ENCODE measurements at regions not wholly inside any gene's neighbourhood (a gene's known extent, or its start where the extent isn't known, plus 50 kb on each side); places are given as distances from the start of the nearest gene placed in this dataset.

DNA sequence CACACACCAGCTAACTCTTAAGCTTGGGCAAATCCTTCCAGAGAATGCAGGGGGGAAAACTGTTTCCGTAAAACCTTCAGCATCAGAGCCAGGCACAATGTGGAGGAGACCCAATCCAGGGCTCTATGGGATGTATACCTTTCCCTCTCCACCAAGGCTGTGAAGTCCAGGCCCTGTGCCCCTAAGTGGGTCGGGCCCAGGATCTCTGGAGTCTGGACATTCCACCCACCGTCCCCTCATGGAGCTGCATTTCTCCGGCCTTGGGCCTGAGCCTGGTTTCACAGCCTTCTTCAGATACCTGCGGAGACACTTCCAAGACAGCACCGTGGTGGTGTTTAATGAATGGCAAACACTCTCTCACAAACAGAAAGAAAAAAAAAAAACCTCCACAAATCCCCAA lies 186.2 kb downstream of the URI1 start:
- ATAC-seq = no peak

DNA sequence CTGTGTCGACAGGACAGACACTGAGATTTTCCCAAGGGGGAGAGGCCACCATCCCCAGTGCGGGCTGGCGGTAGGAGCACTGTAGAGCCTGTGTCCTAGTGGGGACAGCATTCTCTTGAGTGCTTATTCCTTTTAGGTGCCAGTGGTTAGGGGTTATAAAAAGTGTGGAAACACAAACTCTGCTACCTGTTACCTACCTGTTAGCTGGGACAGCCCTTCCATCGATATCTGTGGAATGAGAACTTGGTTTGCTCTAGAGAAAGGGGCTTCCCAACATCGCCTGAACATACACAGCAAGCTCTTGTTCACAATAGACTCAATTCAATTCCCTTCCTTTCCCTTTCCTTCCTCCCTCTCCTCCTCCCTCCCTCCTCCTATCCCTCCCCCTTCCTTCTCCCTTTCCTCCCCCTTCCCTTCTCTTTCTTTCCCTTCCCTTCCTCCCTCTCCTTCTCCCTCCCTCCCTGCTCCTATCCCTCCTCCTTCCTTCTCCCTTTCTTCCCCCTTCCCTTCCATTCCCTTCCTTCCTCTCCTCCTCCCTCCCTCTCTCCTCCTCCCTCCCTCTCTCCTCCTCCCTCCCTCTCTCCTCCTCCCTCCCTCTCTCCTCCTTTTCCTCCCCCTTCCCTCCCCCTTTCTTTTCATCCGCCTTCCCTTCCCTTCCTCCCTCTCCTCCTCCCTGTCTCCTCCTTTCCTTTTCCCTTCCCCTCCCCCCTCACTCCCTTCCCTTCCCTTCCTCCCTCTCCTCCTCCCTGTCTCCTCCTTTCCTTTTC lies 188.5 kb downstream of the URI1 start:
- ATAC-seq = no peak

GRCh38 chr19:30131246-30131645 lies 189.2 kb downstream of the URI1 start:
- no peak for ATAC-seq

GRCh38 chr19:30131722-30132291 lies 189.8 kb downstream of the URI1 start:
- no peak for ATAC-seq

DNA sequence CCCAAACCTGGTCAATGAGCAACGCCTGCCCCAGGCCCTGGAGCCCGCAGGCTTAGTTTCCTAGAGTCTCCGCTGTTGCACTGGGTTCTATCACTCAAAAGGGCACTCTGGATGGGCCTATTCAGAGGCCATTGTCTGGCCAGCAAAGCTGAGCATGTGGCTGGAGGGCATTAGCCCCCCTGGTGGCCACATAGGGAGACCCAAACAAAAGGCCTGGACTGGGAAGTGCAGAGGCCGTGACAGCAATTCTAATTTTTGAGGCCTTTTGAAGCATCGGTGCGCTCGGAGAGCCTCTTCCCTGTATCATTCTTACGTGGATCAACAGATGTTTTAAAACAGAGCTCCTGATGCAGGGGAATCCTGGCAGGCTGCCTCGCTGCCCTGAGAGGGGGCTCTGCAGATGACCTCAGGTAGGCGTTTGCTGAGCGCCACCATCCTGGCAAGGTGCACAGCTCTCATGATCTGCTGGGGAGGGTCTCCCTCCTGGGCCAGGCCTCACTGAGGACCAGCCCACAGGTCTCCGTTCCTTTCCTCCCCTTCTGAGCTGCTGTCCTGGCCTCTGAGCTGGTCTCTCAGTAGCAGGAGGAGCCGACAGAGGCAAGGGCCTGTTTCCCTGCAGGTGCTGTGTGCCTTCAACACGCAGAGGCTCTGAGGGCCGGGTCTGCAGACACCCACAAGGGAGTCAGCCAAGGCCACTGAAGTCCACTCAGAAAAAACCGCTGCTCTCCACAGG lies 190.5 kb downstream of the URI1 start:
- ATAC-seq = no peak

DNA sequence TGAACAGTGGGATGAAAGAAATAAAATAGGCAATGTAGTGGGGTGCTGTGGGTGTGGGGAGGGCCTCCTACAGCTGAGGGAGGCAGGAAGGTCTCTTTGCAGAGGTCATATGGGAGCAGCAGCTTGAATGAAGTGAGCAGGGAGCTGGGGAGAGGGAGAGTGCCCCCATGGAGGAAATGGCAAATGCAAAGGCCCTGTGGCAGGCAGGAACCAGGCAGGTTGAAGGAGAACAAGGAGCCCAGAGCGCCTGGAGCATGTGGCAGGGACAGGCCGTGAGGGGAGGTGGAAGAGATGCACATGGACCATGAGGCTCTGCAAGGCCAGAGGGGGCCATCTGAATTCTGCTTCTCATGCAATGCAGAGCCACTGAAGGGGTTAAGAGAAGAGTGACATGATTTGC lies 191.8 kb downstream of the URI1 start:
- ATAC-seq = no peak

GRCh38 chr19:30135093-30135757 lies 193.2 kb downstream of the URI1 start:
- ATAC-seq = no peak

DNA sequence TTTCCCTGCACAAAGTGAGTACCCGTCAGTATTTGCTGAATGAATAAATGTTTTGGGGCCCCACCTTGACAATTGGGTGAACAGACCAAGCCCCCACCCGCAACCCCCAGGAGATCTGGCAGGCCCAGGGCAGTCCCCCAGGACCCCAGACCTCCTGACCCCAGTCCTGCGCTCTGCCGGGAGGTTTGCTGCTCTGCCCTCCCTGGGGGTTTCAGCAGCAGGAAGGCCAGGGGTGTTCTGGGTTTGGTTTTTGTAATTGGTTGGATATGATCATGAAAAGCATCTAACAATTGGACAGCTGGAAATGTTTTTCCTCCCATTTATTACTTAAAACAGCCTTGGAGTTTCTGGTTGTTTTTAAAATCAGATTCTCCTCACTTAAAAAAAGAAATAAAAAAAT lies 193.8 kb downstream of the URI1 start:
- no peak for ATAC-seq

GRCh38 chr19:30136611-30137195 lies 194.7 kb downstream of the URI1 start:
- no peak for ATAC-seq

DNA sequence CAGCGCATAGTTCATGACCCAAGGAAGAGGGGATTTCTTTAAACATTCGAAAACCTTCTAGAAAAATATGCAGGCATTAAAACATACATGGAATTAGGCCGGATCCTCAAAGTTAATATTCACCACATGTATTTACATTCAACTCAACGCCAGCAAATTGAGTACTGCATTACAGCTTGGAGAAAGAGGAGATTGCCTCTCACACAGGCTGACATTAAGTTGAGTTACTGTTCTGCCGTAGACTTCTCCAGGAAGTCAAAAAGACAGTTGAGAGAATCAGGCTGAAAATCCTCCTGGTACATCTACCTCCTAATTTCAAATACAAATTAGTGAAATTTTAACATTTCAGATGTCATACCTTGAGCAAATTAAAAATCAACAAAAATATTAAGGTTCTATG lies 195.7 kb downstream of the URI1 start:
- no peak for ATAC-seq

- no peak for ATAC-seq
Measured at GRCh38 chr19:30144242-30144758, 202.3 kb downstream of the URI1 start.

DNA sequence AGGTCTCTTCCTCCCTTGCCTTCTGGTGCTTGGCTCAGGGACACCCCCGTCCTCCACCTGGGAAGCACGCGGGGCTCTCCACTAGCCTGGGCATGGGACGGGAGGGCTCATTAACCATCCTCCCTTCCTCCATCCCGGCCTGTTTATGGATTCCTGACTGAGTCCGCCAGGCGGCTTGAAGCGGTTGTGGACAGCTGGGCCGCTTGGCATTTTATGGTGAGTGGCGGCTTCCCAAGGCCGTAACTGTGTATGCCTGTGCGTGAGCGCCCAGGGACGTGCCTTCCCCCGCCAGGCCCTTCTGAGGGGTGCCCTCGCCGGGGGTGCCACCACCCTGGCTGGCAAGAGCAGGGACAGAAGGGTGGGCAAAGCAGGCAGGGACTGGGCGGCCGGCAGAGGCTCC lies 202.8 kb downstream of the URI1 start:
- no peak for ATAC-seq

- ATAC-seq = no peak
Measured at GRCh38 chr19:30145467-30145866, 203.4 kb downstream of the URI1 start.

DNA sequence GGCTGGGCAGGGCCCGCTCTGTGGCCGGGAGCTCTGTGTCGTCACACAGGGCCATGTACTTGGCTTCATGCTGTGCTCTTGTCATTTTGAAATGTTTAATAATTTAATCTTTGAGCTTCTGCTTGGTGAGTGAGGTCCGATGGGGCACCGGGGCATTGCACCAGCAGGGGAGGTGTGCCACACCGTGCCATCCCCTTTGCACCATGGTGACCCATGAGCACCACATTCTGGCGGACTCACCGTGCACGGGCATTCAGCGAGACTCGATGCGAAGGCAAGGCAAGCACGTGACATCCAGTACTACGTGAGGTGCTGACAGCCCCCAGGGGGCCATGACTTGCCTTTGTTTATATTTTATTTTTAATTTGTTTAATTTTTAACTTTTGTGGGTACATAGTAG lies 204.3 kb downstream of the URI1 start:
- no peak for ATAC-seq

DNA sequence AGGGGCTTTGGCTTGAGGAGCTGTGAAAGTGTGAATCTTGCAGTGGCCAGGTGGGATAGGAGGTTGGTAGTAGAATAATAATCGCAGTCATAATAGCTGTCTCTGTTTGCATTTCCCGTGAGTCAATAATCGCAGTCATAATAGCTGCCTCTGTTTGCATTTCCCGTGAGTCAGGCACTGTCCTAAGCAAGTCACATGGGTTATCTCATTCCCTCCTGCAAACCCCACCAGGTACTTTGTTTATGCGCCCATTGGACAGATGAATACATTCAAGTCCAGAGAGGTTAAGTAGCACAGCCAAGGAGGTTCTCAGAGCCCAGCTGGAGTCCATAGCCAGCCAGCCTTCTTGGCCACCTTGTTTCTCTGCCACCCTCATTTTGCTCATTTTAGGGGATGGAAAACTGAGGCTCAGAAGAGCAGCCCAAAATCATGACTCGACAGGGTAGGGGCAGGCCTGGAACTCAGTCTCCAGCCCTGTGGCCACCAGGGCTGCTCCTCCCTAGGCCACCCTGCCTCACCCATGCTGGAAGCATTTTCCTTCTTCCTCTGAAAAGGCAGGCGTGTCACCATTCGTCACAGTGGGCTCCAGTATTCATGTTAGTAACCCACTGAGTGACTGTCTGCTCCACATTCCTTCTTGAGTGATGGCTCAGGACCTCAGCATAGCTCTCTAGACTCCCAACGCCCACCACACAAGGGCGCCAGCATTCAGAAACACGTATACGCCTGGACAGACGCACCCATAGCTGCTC lies 206.2 kb downstream of the URI1 start:
- ATAC-seq = no peak

- ATAC-seq = no peak
Measured at GRCh38 chr19:30148803-30149202, 206.8 kb downstream of the URI1 start.

- no peak for ATAC-seq
Measured at GRCh38 chr19:30149300-30149699, 207.3 kb downstream of the URI1 start.

DNA sequence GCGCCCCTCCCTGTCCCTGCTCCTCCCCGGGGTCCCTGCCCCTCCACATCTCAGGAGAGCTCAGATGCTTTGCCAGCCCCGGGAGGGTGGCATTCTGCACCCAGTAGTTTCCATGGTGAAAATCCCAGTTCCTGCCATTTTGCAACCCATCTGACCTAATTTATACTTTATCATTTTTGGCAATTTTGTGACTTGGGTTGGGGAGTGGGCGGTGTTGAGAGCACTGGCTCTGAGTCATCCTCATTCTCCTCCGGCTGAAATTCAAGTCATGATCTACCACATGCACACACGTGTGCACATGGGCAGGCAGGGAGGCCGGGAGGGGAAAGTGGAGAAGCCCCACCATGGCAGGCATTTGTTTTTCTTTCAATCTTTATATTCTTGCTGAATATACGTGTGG lies 208.6 kb downstream of the URI1 start:
- ATAC-seq = no peak

DNA sequence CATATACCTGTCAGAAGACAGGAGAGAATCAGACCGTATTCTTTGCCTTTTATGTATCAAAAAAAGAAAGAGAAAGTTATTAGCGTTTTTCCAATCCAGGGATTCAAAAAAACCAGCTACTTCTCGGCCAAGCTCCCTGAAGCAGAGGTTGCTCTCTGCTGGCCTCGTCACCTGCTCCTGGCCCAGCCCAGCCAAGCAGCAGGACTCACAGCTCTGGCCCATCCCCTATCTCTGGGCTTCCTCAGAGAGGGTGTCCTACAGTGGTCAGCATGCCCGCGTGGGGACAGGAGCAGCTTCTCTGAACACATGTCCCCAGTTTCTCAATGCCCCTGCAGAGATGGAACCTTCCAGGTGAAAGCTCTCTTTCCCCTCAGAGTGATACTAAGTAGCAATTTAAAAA lies 209.0 kb downstream of the URI1 start:
- ATAC-seq = no peak

GRCh38 chr19:30152510-30153291 lies 210.7 kb downstream of the URI1 start:
- ATAC-seq = no peak
